Renal cortex interstitium (tissue), 11 donors: ENCODE measurements at regions not wholly inside any gene's neighbourhood (a gene's known extent, or its start where the extent isn't known, plus 50 kb on each side); places are given as distances from the start of the nearest gene placed in this dataset.
"Not testable (repeated sequence)": the region's sequence is repeated elsewhere in the genome, so short reads cannot be mapped to it uniquely, and the experiment has no call there.

Source experiments
- DNase-seq, 11 donors: peaks; one replicate each; pipeline ENCODE4 v3.0.0-alpha.2; 2013; ENCODE audit warnings: low read depth in 9 of 11, low spot score in 4 of 11; ENCODE audit errors: extremely low read depth in 1 of 11

- peak in 2 of 11 donors; percentile 6 for DNase-seq
Measured at GRCh38 chr1:90273241-90273774, 278.4 kb downstream of the ZNF326 start.

DNA sequence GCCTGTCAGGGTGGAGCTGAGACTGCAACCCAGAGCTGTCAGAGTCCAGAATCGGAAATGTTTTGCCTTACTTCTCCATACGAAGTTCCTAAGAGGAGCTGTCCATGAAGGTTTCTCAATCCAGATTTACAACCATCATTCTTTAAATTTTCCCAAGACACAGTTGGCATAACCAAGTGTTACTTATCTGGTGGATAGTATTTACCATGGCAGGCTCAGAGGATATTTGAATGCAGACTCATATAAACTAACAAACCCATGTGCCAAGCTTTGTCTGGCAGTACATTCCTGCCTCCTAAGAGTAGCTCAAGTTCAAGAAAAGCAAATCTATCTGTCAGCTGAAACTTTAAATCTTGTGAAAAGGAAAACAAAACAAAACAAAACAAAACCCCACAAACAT lies 267.9 kb downstream of the ZNF326 start:
- DNase-seq: no peak

GRCh38 chr1:90262286-90262685 lies 267.4 kb downstream of the ZNF326 start:
- no peak for DNase-seq

DNA sequence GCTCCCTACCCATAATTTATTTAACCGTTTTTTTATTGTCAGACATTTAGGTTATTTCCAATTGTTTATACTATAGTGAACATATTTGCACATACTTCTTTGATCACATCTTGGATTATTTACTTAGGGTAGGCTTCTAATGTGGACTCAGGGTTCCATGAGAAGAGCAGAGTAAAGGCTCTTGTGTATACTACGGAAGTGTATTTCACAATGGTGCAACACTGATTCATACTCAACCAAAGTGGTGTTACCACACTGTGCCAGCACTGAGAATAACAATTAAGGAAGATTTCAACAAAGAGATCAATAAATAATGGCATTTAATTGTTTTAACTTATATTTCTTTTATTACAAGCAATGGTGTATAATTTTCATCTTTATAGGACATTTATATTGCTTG lies 251.2 kb downstream of the ZNF326 start:
- DNase-seq: no peak

- DNase-seq: no peak
Measured at GRCh38 chr1:90236493-90236892, 241.6 kb downstream of the ZNF326 start.

GRCh38 chr1:90223401-90223800 lies 228.5 kb downstream of the ZNF326 start:
- no peak for DNase-seq

DNA sequence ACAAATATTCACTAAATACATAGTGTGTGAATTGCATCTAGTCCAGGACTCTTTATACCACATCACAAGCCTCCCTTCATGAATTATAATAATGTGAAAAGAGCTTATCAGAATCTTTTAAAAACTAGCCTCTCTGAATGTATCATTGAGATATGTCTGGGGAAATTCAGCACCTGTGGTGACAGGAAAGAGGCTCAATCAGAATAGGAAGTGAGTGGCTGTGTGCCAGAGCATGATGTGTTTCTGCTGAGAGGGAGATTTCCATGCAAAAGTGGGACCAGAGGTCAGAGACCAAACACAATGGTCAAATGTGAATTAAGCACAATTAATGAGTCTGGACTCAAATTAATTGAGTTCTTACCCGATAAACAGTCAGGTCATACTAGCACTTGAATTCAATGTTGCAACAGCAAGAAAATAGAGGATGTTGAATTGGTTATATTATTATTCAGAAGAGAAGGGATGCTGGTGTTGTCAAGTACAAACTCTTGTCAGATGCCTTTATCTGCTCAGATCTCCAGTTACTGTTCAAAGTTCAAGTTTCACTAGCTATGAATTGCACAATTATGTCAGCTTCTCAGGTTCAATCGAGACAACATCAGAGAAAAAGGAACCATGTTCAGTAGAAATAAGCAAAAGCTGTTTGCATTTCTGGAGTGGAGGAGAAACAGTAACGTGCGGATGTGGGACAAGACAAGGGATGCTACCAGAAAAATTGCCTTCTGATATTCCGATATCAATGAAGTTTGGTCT lies 226.2 kb downstream of the ZNF326 start:
- no peak for DNase-seq

- no peak for DNase-seq
Measured at GRCh38 chr1:90220496-90220895, 225.6 kb downstream of the ZNF326 start.

DNA sequence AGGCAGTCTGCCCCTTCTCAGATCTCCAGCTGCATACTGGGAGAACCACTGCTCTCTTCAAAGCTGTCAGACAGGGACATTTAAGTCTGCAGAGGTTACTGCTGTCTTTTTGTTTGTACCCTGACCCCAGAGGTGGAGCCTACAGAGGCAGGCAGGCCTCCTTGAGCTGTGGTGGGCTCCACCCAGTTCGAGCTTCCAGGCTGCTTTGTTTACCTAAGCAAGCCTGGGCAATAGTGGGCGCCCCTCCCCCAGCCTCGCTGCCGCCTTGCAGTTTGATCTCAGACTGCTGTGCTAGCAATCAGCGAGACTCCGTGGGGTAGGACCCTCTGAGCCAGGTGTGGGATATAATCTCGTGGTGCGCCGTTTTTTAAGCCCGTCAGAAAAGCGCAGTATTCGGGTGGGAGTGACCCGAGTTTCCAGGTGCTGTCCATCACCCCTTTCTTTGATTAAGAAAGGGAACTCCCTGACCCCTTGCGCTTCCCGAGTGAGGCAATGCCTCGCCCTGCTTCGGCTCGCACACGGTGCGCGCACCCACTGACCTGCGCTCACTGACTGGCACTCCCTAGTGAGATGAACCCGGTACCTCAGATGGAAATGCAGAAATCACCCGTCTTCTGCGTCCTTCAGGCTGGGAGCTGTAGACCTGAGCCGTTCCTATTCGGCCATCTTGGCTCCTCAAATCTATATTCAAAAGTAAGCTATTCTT lies 224.4 kb downstream of the ZNF326 start:
- DNase-seq: not testable (repeated sequence)

- DNase-seq: no peak
Measured at GRCh38 chr1:90210633-90211491, 216.0 kb downstream of the ZNF326 start.

DNA sequence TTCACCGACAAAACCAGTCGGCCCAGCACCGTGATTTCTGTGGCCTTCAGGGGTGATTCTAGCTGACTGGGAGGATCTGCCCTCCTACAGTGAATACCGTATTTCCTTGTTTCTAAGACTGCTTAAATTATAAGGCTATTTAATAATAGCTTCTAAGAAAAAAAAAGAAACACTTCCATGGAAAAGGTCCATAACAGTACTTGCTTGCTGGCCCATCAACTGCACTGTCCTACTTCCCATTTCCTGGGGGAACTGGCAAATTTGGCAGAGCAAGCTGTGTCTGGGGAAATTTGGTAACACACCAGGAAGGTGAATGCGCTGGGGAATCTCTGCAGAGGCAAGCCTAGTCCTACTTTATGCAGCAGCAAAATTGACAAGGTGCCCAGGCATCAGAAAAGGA lies 214.0 kb downstream of the ZNF326 start:
- DNase-seq: no peak

- no peak for DNase-seq
Measured at GRCh38 chr1:90206260-90206659, 211.3 kb downstream of the ZNF326 start.

GRCh38 chr1:90204780-90205179 lies 209.9 kb downstream of the ZNF326 start:
- no peak for DNase-seq

- no peak for DNase-seq
Measured at GRCh38 chr1:90204023-90204590, 209.2 kb downstream of the ZNF326 start.

GRCh38 chr1:90201467-90202358 lies 206.8 kb downstream of the ZNF326 start:
- DNase-seq: no peak

- DNase-seq: peak in 1 of 11 donors; percentile 20
Measured at GRCh38 chr1:90200646-90201205, 205.8 kb downstream of the ZNF326 start.

GRCh38 chr1:90198616-90199332 lies 203.9 kb downstream of the ZNF326 start:
- no peak for DNase-seq
